ENCODE measurements at regions not wholly inside any gene's neighbourhood (a gene's known extent, or its start where the extent isn't known, plus 50 kb on each side); places are given as distances from the start of the nearest gene placed in this dataset.

GRCh38 chr9:118283488-118283887 lies 579.3 kb downstream of the TLR4 start:
- TF ChIP-seq RFX5 (IDR thresholded peaks at IDR 0.05) = no peak
- TF ChIP-seq CTCF (IDR thresholded peaks at IDR 0.05) = no peak
- TF ChIP-seq REST (IDR thresholded peaks at IDR 0.05) = no peak
- TF ChIP-seq CHD4 (IDR thresholded peaks at IDR 0.05; ENCODE audit: borderline replicate concordance) = no peak
- no peak for TF ChIP-seq SMC3 (IDR thresholded peaks at IDR 0.05)
- TF ChIP-seq E2F6 (IDR thresholded peaks at IDR 0.05; ENCODE audit: borderline replicate concordance, low read depth) = no peak
- TF ChIP-seq RAD21 (conservative IDR thresholded peaks at IDR 0.05 in 1 of 2, IDR thresholded peaks at IDR 0.05 in 1 of 2) = no peak
- TF ChIP-seq POLR2A (IDR thresholded peaks at IDR 0.05; ENCODE audit: low read length) = no peak
- TF ChIP-seq SREBF2 (IDR thresholded peaks at IDR 0.05) = no peak
- no peak for TF ChIP-seq JUN (IDR thresholded peaks at IDR 0.05)

Data from A549 (cell line).